ENCODE measurements at regions not wholly inside any gene's neighbourhood (a gene's known extent, or its start where the extent isn't known, plus 50 kb on each side); places are given as distances from the start of the nearest gene placed in this dataset.
A peak's percentile ranks its signal among the peaks of the same experiment; 100 is the strongest.
"Not testable (repeated sequence)": the region's sequence is repeated elsewhere in the genome, so short reads cannot be mapped to it uniquely, and the experiment has no call there.

DNA sequence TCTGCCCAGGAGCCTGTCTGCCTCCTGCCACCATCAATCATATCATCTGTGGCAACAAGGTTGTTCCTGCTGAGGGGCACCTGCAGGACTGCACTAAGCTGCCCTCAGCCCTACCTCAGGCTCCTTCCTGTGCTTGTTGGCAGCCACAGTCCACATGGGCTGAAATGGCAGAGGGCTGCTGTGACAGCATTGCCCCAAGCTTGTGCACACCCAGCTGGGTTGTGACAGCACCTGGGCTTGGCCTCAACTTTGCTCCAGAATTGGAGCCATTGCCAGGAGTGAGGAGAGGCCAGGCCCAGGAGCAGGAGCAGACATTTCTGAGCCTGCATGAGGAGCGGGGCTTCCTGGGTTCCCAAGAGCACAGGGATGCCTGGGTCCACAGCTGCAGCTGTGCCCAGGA is 340.9 kb upstream of the CHRM2 start:
- no peak for DNase-seq

- no peak for DNase-seq
Observed at GRCh38 chr7:136526408-136527105, 341.9 kb upstream of the CHRM2 start.

GRCh38 chr7:136523571-136523970 is 344.9 kb upstream of the CHRM2 start:
- no peak for DNase-seq

DNA sequence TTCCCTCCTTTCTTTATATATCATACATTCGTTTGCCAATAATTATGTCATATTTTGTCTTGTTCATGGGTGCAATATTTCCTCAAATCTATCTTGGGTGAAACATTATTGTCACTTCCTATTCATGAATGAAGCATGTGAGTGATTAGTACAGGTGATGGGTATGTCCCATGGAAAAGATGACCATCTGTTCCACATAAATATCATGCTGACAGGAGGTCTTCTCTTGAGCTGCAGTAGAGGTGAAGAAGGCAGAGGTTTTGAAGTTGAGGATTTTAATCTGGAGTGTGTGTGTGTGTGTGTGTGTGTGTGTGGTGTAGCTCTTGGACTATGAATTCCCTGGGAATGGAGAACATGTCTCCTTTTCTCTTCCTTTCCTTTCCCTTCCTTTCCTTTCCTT is 350.5 kb upstream of the CHRM2 start:
- DNase-seq = no peak

DNA sequence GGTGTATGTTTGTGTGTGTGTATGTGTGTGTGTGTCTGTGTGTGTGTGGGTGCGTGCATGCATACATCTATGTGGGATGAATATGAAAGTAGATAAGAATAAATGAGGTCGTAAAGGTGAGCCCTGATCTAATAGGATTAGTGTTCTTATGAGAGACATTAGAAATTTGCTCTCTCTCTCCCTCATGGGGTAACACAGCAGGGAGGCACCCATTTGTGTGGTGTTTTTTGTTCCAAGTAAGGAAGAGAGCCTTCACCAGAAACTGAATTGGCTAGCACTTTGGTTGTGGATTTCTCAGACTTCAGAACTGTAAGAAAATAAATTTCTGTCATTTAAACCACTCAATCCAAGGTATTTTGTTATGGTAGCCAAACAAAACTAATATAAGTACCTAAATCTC is 353.7 kb upstream of the CHRM2 start:
- DNase-seq = no peak

- DNase-seq = no peak
Observed at GRCh38 chr7:136513744-136514143, 354.7 kb upstream of the CHRM2 start.

GRCh38 chr7:136509466-136509865 is 359.0 kb upstream of the CHRM2 start:
- no peak for DNase-seq

- DNase-seq = no peak
Observed at GRCh38 chr7:136502162-136502561, 366.3 kb upstream of the CHRM2 start.

- no peak for DNase-seq
Observed at GRCh38 chr7:136501151-136501550, 367.3 kb upstream of the CHRM2 start.

GRCh38 chr7:136496551-136496950 is 371.9 kb upstream of the CHRM2 start:
- DNase-seq = peak; percentile 1 to 5

DNA sequence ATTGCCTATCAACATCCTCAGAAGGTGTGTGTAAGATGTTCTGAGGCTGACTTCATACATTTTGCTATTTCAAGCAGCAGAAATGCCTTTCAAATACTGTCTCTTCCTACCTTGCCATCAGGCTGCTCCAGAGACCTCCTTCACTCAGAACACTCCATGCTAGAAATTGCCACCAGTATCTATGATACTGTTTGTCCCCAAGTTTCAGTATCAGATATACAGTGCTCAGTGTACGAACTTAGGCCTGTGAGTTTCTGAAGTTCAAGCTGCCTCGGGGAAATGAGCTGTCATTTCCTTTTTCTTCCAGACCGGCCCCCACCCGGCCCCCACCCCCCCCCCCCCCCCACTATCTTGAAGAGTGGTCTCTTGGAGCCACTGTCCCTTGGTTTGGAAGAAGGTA is 373.4 kb upstream of the CHRM2 start:
- no peak for DNase-seq

- DNase-seq = no peak
Observed at GRCh38 chr7:136492366-136492765, 376.1 kb upstream of the CHRM2 start.

DNA sequence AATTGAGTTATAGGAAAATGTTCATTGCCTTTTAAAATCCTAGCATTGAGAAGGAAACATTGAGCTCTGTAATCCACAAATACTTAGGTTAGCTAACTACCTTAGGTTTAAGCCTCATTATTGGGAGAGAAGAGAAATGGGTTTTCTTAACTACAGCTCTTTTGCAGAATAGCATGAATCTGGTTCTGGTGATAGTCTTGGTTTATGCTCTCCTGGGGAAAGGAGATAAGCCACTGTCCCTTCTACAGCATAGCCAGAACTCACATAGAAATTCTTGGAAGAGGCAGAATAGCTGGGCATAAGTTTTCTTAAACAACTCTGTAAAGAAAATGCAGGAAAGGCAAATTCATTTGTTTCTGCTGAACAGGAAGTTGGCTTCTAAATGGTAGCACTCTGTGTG is 378.6 kb upstream of the CHRM2 start:
- no peak for DNase-seq

- no peak for DNase-seq
Observed at GRCh38 chr7:136480901-136481300, 387.6 kb upstream of the CHRM2 start.

- no peak for DNase-seq
Observed at GRCh38 chr7:136479922-136480321, 388.5 kb upstream of the CHRM2 start.

DNA sequence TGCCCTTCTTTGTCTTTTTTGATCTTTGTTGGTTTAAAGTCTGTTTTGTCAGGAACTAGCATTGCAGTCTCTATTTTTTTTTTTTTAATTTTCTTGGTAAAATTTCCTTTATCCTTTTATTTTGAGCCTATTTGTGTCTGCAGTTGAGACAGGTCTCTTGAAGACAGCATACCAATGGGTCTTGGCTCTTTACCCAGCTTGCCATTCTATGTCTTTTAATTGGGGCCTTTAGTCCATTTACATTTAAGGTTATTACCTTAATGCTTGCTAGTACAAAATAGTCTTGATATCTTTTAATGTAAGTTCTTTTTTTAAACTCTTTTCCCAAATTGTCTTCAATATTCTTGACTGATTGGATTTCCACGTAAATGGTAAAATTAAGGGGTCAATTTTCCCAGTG is 398.3 kb upstream of the CHRM2 start:
- no peak for DNase-seq

GRCh38 chr7:136452949-136453348 is 415.5 kb upstream of the CHRM2 start:
- DNase-seq = no peak

- DNase-seq = no peak
Observed at GRCh38 chr7:136446751-136447150, 421.7 kb upstream of the CHRM2 start.

DNA sequence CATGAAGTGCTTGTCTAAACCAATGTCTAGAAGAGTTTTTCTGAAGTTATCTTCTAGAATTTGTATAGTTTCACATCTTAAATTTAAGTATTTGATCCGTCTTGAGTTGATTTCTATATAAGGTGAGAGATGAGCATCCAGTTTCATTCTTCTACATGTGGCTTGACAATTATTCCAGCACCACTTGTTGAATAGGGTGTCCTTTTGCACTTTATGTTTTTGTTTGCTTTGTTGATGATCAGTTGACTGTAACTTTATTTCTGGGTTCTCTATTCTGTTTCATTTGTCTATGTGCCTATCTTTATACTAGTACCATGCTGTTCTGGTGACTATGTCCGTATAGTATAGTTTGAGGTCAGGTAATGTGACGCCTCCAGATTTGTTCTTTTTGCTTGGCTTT is 426.6 kb upstream of the CHRM2 start:
- no peak for DNase-seq

GRCh38 chr7:136431736-136432135 is 436.7 kb upstream of the CHRM2 start:
- DNase-seq = not testable (repeated sequence)

- no peak for DNase-seq
Observed at GRCh38 chr7:136424058-136424457, 444.4 kb upstream of the CHRM2 start.

- DNase-seq = not testable (repeated sequence)
Observed at GRCh38 chr7:136419740-136420139, 442.6 kb upstream of the MTPN start.

- DNase-seq = no peak
Observed at GRCh38 chr7:136412952-136413351, 435.8 kb upstream of the MTPN start.

DNA sequence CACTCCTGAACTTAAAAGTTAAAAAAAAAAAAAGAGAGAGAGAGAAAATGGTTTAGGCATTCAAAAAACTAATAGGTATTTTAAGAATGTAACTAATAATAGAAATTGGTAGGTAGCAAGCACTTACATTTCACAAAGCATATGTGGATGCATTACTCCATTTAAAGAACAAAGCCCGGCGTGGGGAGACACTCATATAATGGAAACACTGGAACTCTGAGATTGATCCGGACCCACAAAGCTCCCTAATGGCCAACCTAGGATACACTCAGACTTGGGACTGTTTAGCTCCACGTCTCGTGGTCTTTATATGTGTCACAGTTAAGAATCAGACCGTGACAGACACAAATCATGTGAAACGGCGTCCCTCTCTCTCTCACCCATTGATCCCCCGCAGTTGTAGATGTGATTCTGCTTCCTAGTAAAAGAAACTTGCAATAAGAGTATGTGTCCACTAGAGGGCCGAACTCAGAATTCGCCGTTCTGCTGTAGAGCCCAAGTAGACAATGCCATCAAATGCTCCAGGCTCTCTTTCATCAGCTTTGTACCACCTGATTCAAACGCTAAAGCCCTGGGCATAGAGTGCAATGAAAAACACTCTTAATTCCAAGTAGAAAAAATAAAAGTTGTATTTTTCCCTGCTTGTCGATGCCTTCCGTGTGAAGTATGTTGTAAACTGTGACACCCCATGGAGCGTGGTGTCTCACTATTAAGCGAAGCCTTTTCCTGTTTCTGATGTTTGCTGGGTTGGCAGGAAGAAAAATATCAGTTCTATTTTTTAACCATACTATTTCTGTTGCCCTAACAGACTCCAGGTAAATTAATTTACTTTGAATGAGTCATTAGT is 429.0 kb upstream of the MTPN start:
- peak; percentile 10 to 57 for DNase-seq

Data from hippocampal formation (tissue), 2 donors.